HK-2 (cell line): ENCODE measurements at regions not wholly inside any gene's neighbourhood (a gene's known extent, or its start where the extent isn't known, plus 50 kb on each side); places are given as distances from the start of the nearest gene placed in this dataset.
A peak's percentile ranks its signal among the peaks of the same experiment; 100 is the strongest.

Experiments used
- DNase-seq: peaks from one replicate; pipeline ENCODE4 v3.0.0-alpha.2; 2018; ENCODE audit not compliant: unreplicated experiment

DNA sequence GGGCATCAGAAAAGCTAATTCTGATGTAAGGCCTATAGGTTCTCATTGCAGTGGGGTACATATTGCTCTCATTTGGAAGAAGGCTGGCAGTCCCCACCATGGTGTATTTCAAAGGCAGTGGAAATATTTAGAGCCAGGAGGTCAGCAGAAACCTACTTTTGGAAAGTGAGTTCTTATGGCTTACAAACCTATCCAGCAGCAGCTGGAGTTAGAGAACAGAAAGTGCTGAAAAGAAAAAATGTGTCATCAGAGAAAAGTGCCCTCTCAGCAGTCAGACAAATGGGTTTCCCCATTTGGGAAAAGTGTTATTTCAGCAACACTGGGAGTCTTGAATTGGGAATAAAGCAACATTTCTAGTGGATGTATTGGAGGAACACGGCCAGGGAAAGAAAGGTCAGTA, 105.7 kb upstream of the IGFBP3 start:
- DNase-seq: no peak

DNA sequence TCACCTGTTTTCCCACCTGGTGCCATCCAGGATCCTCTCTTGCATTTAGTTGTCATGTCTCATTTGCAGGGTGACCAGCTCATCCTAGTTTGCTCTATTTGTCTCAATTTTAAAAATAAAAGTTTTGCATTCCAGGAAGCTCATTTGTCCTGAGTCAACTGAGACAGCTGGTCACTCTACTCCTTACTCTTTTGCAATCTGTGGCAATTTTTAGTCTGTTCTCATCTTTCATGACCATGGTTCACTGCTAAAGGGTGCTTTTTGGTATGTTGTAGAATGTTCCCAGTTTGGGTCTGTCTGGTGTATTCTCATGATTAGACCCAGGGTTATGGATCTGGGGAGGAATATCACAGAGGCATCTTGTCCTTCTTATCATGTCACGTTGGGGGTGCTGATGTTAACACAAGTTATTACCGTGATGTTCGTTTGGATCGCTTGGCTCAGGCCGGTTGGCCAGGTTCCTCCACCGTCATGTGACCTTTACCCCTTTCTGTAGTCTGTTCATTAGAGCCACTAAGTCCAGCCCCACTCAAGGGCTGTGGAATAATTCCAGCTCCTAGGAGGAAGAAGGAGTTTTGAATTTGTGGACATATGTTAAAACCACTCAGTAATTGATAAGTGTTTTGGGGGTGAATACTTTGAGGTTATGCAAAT, 103.3 kb upstream of the IGFBP3 start:
- no peak for DNase-seq

DNA sequence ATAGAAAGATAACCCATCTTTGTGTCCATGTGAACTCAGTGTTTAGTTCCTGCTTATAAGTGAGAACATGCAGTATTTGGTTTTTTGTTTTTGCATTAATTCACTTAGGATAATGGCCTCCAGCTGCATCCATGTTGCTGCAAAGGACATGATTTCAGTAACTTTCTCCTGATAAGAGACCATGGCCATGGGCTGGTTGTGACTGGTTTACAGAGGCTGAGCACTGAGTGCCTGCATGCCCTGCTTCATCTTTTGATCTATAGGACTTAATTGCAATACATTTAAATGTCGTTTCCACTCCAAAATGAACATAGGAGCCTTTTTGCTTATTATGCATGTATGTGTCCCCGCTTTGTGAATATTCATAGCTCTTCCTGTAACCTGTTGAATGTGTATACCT, 101.3 kb upstream of the IGFBP3 start:
- no peak for DNase-seq

DNA sequence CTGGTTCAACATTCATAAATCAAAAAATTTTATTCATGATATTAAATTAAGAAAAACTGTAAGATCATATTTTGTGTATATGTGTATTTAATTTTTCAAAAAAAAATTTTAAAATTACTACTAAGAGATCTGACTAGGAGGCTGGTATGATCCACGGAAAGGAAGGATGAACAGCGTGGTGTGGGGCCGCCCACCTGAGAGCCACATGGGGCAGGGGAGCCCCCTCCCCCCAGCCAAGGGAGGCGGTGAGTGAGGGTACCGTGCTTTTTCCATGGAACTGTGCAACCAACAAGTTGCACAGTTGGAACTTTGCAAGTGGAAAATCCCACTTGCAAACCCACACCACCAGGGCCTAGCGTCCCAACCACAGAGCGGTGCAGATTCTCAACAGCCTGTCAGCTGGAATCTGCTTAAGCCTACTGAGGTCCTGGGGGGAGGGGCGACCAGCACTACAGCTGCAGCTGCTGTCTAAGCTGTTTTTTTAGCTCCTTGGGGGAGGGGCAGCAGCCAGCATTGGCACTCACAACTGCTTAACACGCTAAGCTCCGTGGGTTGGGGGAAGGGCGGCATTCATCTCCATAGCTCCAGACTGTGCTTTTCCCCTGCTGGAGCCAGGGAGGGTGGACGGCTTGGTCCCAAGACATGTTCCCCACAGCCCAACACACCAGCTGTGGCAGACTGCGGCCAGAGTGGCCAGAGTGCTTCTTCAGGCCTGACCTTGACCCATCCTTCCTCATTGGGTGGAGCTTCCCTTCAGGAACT, 94.2 kb upstream of the IGFBP3 start:
- no peak for DNase-seq

DNA sequence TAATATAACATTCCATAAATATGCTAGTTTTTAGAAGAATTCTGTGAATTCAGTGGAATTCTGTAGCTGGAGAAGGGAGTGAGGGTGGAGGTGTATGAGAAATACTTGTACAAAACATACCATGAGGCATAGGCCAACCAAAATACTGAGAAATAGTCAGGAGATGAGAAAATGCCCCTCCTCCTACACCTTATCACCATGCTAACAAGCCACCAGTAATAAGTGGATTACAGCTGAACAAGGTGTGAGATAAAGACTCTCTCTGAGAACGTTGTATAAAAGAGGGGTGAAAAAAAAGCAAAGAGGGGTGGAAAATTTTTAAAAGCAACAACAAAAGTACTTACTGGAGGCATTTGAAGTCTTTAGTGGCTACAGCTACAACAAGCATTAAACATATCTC, 90.4 kb upstream of the IGFBP3 start:
- no peak for DNase-seq

DNA sequence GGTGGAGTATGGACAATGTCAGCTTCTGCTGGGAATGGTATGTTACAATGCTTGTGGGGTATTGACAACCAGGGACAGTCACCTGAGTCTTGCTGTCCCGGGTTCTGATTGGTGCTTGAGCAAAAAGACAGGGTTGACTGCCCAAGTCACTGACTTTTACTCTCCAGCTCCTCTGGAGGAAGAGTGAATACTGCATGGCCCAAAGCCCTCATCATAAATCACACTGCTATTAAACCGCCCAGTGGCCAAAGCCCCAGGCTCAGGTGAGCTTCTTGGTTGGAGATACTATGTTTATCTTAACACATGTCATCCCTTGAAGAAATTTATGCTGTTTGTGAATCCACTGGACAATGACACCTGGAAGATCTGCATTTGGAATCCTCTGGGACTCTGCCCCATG, 90.0 kb upstream of the IGFBP3 start:
- DNase-seq: no peak

DNA sequence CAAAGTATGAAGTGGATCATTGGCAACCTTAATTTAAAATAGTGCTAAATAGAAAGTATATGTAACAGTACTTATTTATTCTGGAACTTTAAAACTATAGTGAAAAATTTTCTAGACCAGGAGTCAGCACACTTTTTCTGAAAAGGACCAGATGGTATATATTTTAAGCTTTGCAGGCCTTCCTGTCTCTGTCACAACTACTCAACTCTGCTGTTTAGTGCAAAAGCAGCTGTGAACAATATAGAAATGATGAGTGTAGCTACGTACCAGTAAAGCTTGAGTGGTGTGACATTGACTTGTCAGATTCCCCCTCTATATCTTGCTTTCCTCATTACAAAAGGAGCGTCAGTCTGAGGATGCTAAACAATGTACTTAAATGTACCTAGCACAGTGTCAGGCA, 88.1 kb upstream of the IGFBP3 start:
- no peak for DNase-seq

DNA sequence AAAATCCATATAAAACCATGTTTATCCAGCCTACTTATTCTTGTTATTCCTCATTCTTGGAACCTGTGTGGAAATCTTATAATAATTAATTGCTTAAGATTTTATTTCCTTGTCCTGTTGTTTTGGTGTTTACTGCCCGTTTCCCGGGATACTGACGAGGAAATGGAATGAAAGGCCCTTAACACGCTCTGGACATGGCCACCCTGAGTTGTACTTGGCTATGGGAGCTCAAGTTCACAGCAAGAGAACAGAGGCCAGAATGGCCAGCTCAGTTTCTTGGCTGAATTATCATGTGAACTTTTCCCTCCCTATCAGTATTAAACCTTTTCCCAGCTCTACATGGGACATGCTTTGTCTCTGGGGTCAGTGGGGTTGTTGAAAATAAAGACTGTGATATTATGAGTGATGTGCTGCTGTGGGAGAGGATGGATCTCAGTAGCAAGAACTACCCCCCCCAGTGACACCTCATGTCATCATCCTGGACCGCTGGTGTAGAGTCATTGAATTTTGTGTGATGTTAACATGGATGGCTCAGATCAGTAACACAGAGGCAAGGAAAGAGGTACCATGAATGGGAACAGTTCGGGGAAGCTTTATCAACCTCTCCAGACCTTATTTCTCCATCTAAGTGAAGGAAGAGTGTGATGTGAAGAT, 87.0 kb upstream of the IGFBP3 start:
- DNase-seq: no peak

DNA sequence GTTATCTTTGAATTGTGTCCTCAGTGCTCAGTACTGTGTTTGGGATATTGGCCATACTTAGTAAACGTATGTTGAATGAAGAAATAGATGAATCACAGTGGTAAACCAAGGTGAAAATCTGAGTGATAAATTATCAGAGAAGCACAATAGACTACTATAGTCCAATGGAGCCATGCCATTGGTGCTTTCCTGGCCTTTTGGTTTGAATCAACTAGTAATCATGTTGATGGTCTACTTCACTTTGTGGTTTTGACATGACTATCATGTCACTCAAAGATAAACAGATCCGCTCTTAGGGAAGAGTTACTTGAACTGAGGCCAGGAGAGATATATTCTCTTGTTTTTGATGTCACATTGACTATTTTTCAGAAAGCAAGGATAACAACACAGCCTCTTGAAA, 86.1 kb upstream of the IGFBP3 start:
- DNase-seq: no peak

DNA sequence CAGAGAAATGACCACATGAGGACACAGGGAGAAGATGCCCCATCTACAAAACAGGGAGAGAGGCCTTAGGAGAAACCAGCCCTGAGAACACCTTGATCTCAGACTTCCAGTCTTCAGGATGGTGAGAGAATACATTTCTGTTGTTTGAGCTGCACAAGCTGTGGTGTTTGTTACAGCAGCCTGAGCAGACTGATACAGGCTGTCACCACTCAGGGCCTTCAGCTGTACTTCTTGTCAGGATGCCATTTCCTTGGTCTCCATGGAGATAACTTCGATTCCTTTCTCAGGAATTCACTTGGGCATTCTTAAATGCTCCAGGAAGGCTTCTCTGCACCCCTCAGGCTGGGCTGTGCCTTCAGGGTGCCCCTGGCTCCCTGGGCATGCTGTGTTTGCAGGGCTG, 85.7 kb upstream of the IGFBP3 start:
- DNase-seq: no peak

DNA sequence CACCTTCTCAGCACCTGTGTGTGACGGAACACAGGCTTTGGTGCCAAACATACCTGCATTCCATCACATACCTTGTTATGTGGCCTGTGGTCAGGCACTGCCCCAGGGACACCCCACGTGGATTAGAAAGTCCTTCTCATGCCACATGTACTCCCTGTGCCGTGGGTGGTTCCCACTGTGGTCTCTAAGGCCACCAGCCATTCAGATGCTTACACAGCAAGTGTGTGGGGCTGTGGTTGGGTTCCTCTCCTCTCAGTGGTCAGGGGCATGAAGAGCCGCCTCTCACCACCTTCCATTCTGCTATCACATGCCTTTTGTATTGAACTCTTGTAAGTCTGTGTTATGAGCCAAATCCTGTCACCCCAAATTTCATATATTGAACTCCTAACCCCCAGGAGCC, 85.1 kb upstream of the IGFBP3 start:
- no peak for DNase-seq

DNA sequence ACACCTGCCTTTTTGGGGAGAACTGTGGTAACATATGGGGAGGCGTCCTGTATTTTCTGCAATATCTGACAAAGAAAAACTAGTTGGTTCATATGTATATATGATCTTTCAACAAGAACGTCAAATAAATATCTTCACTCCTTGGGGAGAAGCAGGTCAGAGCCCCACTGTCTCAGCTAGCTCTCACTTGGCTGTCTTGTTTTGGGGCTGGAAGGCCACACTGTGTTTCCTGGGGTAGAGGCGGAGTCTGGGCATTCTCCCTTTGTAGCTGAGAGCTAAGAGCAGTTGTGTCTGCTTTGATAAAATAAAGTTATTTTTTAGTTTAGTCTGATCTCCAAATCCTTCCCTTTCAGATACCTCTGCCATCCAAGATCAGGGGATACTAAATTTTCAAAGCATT, 83.9 kb upstream of the IGFBP3 start:
- DNase-seq: no peak

DNA sequence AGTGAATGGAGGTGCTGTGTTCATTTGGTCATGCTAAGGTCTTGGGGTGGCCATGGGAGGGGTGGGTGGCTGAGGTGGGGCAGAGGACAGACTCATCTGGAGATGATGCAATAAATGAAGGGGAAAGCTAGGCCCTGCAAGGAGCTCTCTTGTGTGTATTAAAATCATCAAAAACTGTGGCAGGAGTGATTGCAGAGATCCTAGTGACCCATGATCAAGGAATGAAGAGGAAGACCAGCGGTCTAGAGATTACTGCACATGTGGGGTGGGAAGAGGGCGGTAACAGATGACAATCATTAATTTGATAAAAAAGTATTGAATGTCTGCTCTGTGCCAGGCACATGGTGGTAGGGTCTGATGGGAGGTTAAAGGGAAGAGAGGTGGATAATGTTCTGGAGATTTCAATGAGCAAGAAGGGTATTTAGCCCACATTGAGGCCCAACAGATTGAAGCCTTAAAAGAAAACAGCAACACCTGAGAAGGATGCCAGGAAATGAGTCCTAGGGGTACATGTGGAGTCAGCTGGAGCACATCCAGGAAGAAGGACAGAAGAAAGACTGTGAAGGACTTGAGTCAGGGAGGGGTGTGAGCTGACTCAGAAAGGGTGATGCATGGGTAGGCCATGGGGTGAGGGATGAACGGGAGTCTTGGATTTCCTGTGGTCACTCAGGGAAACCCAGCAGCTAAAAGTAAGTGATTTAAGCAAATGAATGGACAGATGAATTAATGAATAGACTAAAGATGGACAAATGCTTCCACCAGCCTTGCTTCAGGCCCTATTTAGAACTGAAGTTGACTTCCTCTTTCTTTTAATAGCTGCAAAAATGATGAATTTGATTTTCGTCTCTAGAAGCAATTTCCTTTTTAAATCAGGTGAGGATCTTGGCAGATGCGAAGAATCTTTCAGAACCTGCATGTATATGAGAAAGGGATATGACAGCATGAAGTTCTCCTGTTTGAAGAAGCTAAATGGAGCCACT, 83.1 kb upstream of the IGFBP3 start:
- peak; percentile 73 for DNase-seq

DNA sequence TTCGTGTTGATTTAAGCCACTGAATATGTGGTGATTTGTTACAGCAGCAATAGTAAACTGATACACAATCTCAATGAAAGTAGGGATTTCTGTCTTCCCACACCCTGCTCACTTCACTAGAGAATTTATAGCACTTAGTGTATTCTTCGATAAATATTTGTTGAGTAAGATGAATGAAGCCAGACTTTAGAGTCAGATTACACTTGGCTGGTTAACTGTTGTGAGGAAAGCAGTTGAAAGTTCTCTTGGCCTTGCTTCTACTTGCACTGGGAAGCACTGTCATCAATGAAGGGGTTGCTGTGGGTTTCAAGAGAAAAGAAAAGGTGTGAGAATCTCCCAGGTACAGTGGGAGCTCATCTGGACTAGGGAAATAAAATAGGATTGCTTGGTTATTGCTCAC, 82.1 kb upstream of the IGFBP3 start:
- DNase-seq: no peak

DNA sequence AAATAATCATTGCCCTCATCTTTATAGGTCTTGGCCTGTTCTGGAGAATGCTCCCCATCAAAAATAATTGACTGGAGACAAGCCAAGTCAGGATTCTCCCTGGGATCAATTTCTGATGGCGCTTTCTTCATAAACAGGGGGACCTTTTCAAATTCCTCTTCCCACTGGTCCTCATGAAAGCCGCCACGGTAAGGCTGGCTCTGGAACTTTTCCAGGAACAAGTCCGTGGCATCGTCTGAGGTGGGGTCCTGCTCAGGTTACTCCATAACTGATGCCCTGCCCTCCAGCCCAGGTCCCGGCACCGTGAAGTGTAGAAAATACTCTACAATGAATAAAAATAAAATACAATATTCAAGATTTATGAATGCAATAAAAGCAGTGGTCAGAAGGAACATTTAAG, 79.4 kb upstream of the IGFBP3 start:
- no peak for DNase-seq

DNA sequence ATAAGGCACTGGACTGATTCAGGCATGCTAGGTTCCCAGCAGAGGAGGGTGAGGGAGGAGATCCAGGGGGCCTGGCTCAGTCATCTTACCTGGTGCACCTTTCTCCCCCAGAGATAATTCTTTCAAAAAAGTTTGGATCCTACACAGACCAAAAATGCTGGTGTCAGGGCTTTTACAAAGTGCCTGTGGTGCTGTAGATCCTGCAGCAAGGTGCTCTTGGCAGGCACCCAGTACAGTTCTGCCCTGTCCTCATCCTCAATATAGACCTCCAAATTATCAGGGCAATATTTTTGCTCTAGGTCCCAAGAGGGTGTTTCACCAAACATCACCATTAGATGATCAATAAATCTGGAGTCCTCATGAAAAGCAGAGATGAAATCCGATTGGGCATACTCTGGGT, 78.5 kb upstream of the IGFBP3 start:
- DNase-seq: no peak

DNA sequence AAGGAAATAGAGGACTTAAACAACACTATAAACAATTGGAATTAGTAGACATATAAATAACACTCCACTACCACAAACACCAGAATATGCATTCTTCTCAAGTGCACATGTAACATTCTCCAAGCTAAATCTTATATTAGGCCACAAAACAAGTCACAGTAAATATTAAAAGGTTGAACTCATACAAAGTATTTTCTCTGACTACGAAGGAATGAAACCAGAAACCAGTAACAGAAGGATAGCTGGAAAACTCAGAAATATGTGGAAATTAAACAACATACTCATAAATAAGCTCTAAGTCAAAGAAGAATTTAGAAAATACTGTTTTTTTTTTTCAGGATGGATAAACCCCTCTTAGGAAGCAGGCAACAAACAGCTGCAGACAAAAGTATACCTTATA, 77.4 kb upstream of the IGFBP3 start:
- DNase-seq: no peak

DNA sequence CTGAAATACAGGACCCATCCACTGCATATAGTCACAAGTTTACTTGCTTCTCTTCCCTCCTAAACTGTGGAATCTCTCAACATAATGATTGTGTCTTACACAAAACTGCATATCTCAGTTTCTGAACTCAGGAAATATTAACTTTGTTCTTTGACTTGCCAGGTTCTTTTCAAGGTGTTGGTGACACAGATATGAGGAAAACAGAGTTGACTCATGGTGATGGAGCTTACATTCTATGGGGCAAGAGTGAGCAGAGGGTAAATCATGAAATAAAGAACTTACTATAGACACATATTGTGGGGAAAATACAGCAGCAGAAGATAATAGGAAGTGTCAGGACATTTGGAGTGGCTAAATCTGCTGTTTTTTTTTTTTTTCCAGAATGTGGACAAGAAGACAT, 72.5 kb upstream of the IGFBP3 start:
- DNase-seq: no peak

DNA sequence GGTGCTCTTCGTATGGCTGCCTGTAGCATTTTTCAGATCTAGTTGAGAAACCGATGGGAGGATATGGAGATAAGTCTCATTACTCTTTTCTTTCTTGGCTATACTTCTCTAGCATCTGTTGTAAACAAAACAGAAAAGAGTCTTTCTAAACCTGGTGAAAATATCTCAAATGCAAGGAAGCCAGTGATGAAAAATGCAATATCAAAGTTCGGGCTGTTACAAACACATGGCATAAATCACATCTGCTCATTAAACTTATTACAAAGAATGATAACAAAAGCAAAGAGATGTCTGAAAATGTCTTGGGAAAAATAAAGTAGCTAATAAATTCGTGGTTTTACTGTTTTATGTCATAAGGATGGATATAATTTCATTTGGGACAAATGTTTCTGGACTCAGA, 71.8 kb upstream of the IGFBP3 start:
- DNase-seq: no peak

DNA sequence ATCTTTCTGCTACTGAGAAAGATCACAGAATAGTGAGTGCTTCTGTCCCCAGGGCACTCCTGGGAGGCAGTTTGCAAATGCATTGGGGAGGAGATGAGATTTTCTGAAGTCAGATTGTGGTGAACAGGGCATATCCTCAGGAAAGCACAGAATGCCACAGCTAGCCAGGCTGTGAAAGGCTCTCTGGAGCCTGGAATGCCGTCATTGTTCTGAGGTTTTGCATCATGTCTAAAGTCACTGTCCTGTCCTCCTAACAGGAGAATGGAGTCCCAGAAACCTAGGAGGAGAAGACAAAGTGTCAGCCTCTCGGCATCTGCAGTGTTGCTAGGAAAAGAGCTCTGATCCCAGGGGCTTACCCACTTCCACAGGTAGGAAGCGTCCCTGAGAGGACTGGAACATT, 69.2 kb upstream of the IGFBP3 start:
- DNase-seq: no peak

DNA sequence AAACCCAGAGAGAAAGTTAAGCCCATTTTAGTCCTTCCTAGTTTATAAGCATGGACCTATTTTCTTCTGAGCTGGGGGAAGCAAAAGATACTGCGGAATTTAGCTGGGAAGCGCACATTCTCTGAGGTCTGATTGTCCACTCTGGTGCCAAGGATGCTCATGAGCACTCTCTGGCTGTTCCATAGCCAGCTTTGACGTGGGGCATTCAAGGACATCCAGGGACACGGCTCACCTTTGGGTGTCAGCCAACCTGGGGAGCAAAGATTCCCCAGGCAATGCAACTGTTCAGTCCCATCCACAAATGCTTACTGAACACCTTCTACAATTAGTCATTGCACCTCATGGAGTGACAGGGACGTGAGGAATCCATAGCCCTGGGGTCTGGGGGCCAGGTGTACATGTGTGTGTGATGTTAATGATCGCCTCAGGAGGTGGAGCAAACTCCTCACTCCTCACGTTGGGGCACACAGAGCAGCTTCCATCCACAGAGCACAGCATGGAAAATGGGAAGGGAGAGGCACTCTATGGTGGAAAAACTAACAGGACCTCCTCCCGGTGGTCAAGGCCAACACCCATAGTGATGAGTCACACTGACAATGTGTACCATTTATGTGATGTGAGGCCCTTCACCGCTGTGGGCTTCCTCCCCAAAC, 67.5 kb upstream of the IGFBP3 start:
- DNase-seq: no peak
